Astrocyte (in vitro differentiated cells and primary cell): ENCODE measurements at regions not wholly inside any gene's neighbourhood (a gene's known extent, or its start where the extent isn't known, plus 50 kb on each side); places are given as distances from the start of the nearest gene placed in this dataset.

Experiments
- DNase-seq: peaks from one replicate; pipeline ENCODE4 v3.0.0-alpha.2; 2010; ENCODE audit warnings: low read depth
- FAIRE-seq: peaks from 2 replicates; lab custom pipeline; 2011; peaks lifted over from hg19 to GRCh38; lab: Jason Lieb, UNC
- H2AFZ ChIP-seq: 2 replicates; pipeline ENCODE4 v1.6.0; 2012; ENCODE audit warnings: low read depth, low read length, inconsistent platforms
- H3K27ac ChIP-seq: 2 replicates; pipeline ENCODE4 v1.5.1; 2011; ENCODE audit warnings: low read depth, low read length, inconsistent platforms
- H3K27me3 ChIP-seq: 2 replicates; pipeline ENCODE4 v1.6.0; 2011; ENCODE audit warnings: low read length, inconsistent platforms; ENCODE audit not compliant: insufficient read depth
- H3K36me3 ChIP-seq: 2 replicates; pipeline ENCODE4 v1.5.1; 2011; ENCODE audit warnings: low read length, inconsistent platforms; ENCODE audit not compliant: insufficient read depth
- H3K4me1 ChIP-seq: 2 replicates; pipeline ENCODE4 v1.5.1; 2011; ENCODE audit warnings: low read length, inconsistent platforms; ENCODE audit not compliant: insufficient read depth
- H3K4me2 ChIP-seq: 2 replicates; pipeline ENCODE4 v1.6.0; 2012; ENCODE audit warnings: low read length, inconsistent platforms
- H3K4me3 ChIP-seq: 2 replicates; pipeline ENCODE4 v1.5.1; 2011; ENCODE audit warnings: low read depth, mild to moderate bottlenecking, low read length, inconsistent platforms; ENCODE audit not compliant: insufficient read depth
- H3K79me2 ChIP-seq: 2 replicates; pipeline ENCODE4 v1.6.0; 2012; ENCODE audit warnings: mild to moderate bottlenecking, low read length, inconsistent platforms; ENCODE audit not compliant: insufficient read depth
- H3K9ac ChIP-seq: 2 replicates; pipeline ENCODE4 v1.6.0; 2012; ENCODE audit warnings: mild to moderate bottlenecking, low read length, inconsistent platforms
- H3K9me3 ChIP-seq: 2 replicates; pipeline ENCODE4 v1.5.1; 2012; ENCODE audit warnings: low read depth, mild to moderate bottlenecking, low read length, inconsistent platforms; ENCODE audit not compliant: insufficient read depth
- H4K20me1 ChIP-seq: 2 replicates; pipeline ENCODE4 v1.6.0; 2012; ENCODE audit warnings: low read length, inconsistent platforms; ENCODE audit not compliant: insufficient read depth
- H3K27ac Mint-ChIP-seq: one replicate; pipeline ENCODE4 v1.8.0; 2021; ENCODE audit warnings: mild to moderate bottlenecking, mixed read lengths; ENCODE audit not compliant: unreplicated experiment
- H3K27me3 Mint-ChIP-seq: one replicate; pipeline ENCODE4 v1.8.0; 2021; ENCODE audit warnings: low read depth, mixed read lengths; ENCODE audit not compliant: unreplicated experiment
- H3K36me3 Mint-ChIP-seq: one replicate; pipeline ENCODE4 v1.8.0; 2021; ENCODE audit warnings: low read depth, mixed read lengths; ENCODE audit not compliant: unreplicated experiment
- H3K4me1 Mint-ChIP-seq: one replicate; pipeline ENCODE4 v1.8.0; 2021; ENCODE audit warnings: low read depth, mixed read lengths; ENCODE audit not compliant: unreplicated experiment
- H3K4me3 Mint-ChIP-seq: one replicate; pipeline ENCODE4 v1.8.0; 2021; ENCODE audit warnings: mild to moderate bottlenecking, moderate library complexity, mixed read lengths; ENCODE audit not compliant: unreplicated experiment
- H3K9me3 Mint-ChIP-seq: one replicate; pipeline ENCODE4 v1.8.0; 2021; ENCODE audit warnings: mild to moderate bottlenecking, mixed read lengths; ENCODE audit not compliant: unreplicated experiment
- EZH2 ChIP-seq: IDR thresholded peaks from 2 replicates; pipeline ENCODE4 v1.6.1; 2012; ENCODE audit warnings: mild to moderate bottlenecking, low read length, inconsistent platforms; ENCODE audit not compliant: insufficient read depth
- TF ChIP-seq, protein P1 (sequence below): IDR thresholded peaks from 2 replicates; pipeline ENCODE4 v1.5.1; 2011; ENCODE audit warnings: low read depth, mild to moderate bottlenecking, inconsistent platforms, low read length, moderate library complexity; ENCODE audit not compliant: insufficient read depth

DNA sequence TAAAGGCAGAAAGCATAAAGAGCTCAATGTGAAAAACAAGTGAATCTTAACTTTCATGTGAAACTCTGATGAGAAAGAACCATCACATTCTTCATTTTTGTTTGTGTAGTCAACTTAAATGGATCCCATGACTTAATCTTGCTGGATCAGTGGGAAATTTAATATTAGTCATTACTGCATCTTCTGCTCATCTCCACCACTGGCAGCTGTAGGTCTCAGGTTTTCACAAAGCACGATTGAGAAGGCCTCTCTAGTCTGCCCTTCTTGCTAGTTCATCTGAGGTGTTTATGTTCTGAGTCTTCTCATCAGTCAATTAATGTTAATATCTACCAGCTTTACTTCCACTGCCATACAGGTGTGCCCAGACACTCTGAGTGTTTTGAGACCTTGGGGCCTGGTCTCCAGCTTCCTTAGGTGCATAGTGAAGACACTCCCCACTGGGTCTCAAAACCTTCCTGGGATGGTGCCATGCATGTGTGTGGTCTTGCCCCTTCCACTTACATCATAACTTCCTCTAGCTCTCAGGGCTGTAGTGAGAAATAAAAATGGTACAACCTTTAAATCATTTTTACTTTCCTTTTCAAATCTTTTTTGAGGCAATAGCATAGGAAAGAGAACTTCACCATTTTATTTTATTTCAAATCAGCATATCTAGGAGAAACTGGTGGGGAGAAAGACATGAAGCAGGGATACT lies 421.6 kb upstream of the CBLB start:
- no peaks in the 10 kb centered on the region for H3K4me1 Mint-ChIP-seq
- no peaks in the 10 kb centered on the region for H3K9me3 Mint-ChIP-seq
- H2AFZ ChIP-seq: no peak overlapping the region
- no peak overlapping the region for H3K27ac Mint-ChIP-seq
- no peaks in the 10 kb centered on the region for H4K20me1 ChIP-seq
- TF ChIP-seq, protein P1, sequence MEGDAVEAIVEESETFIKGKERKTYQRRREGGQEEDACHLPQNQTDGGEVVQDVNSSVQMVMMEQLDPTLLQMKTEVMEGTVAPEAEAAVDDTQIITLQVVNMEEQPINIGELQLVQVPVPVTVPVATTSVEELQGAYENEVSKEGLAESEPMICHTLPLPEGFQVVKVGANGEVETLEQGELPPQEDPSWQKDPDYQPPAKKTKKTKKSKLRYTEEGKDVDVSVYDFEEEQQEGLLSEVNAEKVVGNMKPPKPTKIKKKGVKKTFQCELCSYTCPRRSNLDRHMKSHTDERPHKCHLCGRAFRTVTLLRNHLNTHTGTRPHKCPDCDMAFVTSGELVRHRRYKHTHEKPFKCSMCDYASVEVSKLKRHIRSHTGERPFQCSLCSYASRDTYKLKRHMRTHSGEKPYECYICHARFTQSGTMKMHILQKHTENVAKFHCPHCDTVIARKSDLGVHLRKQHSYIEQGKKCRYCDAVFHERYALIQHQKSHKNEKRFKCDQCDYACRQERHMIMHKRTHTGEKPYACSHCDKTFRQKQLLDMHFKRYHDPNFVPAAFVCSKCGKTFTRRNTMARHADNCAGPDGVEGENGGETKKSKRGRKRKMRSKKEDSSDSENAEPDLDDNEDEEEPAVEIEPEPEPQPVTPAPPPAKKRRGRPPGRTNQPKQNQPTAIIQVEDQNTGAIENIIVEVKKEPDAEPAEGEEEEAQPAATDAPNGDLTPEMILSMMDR: no peak
- no peak for TF ChIP-seq EZH2
- no peak overlapping the region for H3K4me2 ChIP-seq
- H3K36me3 Mint-ChIP-seq: no peaks in the 10 kb centered on the region
- no peaks in the 10 kb centered on the region for H3K36me3 ChIP-seq
- FAIRE-seq: no peak
- no peaks in the 10 kb centered on the region for H3K4me1 ChIP-seq
- no peak overlapping the region for H3K4me3 ChIP-seq
- no peaks in the 10 kb centered on the region for H3K9me3 ChIP-seq
- H3K27me3 ChIP-seq: no peaks in the 10 kb centered on the region
- H3K27me3 Mint-ChIP-seq: no peaks in the 10 kb centered on the region
- DNase-seq: no peak
- no peak overlapping the region for H3K4me3 Mint-ChIP-seq
- H3K27ac ChIP-seq: no peak overlapping the region
- no peak overlapping the region for H3K9ac ChIP-seq
- no peaks in the 10 kb centered on the region for H3K79me2 ChIP-seq

DNA sequence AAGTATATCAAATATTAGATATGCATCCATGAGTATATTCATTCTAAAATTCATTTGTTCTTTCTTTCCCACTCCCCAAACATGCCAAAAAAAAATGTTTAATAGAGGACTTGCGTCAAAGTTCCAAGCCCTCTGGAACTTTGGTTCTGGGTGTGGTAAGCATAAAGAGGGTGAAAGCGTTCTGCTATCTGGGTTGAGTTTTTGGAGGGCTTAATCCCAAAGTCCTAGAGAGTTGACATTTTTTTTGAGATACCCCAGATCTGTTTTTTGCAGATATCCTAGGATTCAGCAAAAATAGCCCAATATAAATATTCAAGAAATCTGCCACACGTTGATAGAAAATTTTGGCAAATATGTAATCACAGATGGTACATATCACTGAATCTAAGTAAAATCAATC lies 424.3 kb upstream of the CBLB start:
- Histone ChIP-seq H3K9ac (no peak overlapping the region), H3K79me2 (no peaks in the 10 kb centered on the region), H3K4me1 (no peaks in the 10 kb centered on the region), H3K36me3 (no peaks in the 10 kb centered on the region), H3K27me3 (no peaks in the 10 kb centered on the region), H2AFZ (no peak overlapping the region), H3K27ac (no peak overlapping the region), H3K4me2 (no peak overlapping the region), H3K4me3 (no peak overlapping the region), H3K9me3 (no peaks in the 10 kb centered on the region), H4K20me1 (no peaks in the 10 kb centered on the region)
- H3K9me3 Mint-ChIP-seq: no peaks in the 10 kb centered on the region
- H3K4me1 Mint-ChIP-seq: no peaks in the 10 kb centered on the region
- no peak for TF ChIP-seq EZH2
- TF ChIP-seq, protein P1: no peak
- no peak for FAIRE-seq
- H3K27ac Mint-ChIP-seq: no peak overlapping the region
- no peaks in the 10 kb centered on the region for H3K36me3 Mint-ChIP-seq
- H3K4me3 Mint-ChIP-seq: no peak overlapping the region
- DNase-seq: no peak
- H3K27me3 Mint-ChIP-seq: no peaks in the 10 kb centered on the region

DNA sequence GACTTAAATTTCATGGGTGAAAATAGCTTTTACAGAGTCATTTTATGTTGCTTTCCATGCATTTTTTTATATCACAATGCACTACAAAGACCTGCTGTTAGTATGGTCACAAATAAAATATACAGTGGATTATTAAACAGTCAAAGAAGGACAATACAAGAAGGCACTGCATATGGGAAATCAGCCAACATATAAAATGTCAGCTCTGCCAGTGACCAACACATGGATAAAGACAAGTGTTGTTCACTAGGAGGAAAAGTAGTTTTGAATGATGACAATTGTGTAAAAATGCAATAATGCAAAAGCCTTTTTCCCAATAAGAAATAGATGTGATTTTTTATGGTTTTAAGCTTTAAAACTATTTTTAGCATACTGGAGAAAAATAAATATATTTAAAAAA lies 425.3 kb upstream of the CBLB start:
- no peak overlapping the region for H3K27ac ChIP-seq
- H3K36me3 ChIP-seq: no peaks in the 10 kb centered on the region
- H3K27me3 ChIP-seq: no peaks in the 10 kb centered on the region
- no peak overlapping the region for H3K4me3 ChIP-seq
- no peaks in the 10 kb centered on the region for H3K9me3 ChIP-seq
- H3K9ac ChIP-seq: no peak overlapping the region
- H3K27me3 Mint-ChIP-seq: no peaks in the 10 kb centered on the region
- H2AFZ ChIP-seq: no peak overlapping the region
- H4K20me1 ChIP-seq: no peaks in the 10 kb centered on the region
- peaks cover 2% of the 10 kb centered on the region for H3K9me3 Mint-ChIP-seq
- no peak overlapping the region for H3K27ac Mint-ChIP-seq
- H3K4me2 ChIP-seq: no peak overlapping the region
- H3K36me3 Mint-ChIP-seq: no peaks in the 10 kb centered on the region
- H3K79me2 ChIP-seq: no peaks in the 10 kb centered on the region
- TF ChIP-seq, protein P1: no peak
- no peak for TF ChIP-seq EZH2
- FAIRE-seq (no peak), DNase-seq (no peak)
- peaks cover under 1% of the 10 kb centered on the region for H3K4me1 Mint-ChIP-seq
- H3K4me3 Mint-ChIP-seq: no peak overlapping the region
- H3K4me1 ChIP-seq: peaks cover 1% of the 10 kb centered on the region
